WTC11 (cell line): ENCODE measurements at regions not wholly inside any gene's neighbourhood (a gene's known extent, or its start where the extent isn't known, plus 50 kb on each side); places are given as distances from the start of the nearest gene placed in this dataset.

Experiments used
- ATAC-seq: fragments of 200-7000 bp; cut with Tn5 transposase; 2 replicates; pipeline ENCODE4 v1.10.0; 2021; ENCODE audit warnings: mild to moderate bottlenecking, moderate library complexity
- CTCF ChIA-PET: fragments of 300-600 bp; sonication (Branson Sonifier 250); formaldehyde crosslinking; loops from one replicate; lab custom pipeline; 2021; ENCODE audit warnings: antibody characterized with exemption; lab: Charles Lee
- POLR2A ChIA-PET: fragments of 350-600 bp; sonication (Branson Sonifier 250); formaldehyde crosslinking; loops from one replicate; lab custom pipeline; 2021; ENCODE audit warnings: antibody characterized with exemption; lab: Charles Lee
- DNase-seq: peaks from one replicate; pipeline ENCODE4 v3.0.0; 2021; ENCODE audit warnings: low spot score
- H3K27ac Mint-ChIP-seq: 2 replicates; pipeline ENCODE4 v1.8.0; 2021; ENCODE audit warnings: mixed read lengths
- H3K27me3 Mint-ChIP-seq: 2 replicates; pipeline ENCODE4 v1.8.0; 2021; ENCODE audit warnings: low read depth, mild to moderate bottlenecking, moderate library complexity, mixed read lengths
- H3K36me3 Mint-ChIP-seq: 2 replicates; pipeline ENCODE4 v1.8.0; 2021; ENCODE audit warnings: mixed read lengths
- H3K4me1 Mint-ChIP-seq: 2 replicates; pipeline ENCODE4 v1.8.0; 2022; ENCODE audit warnings: mixed read lengths
- H3K4me3 Mint-ChIP-seq: 2 replicates; pipeline ENCODE4 v1.8.0; 2021; ENCODE audit warnings: mild to moderate bottlenecking, moderate library complexity, mixed read lengths
- H3K9me3 Mint-ChIP-seq: 2 replicates; pipeline ENCODE4 v1.8.0; 2021; ENCODE audit warnings: mixed read lengths
- AR ChIP-seq: fragments of 250-450 bp; sonication (Bioruptor Pico); IDR thresholded peaks from 2 replicates; pipeline ENCODE4 v1.9.0; 2021; ENCODE audit warnings: mild to moderate bottlenecking
- ATF3 ChIP-seq: sonication (generic); formaldehyde crosslinking; conservative IDR thresholded peaks from 2 replicates; pipeline ENCODE4 v1.8.1; 2022; ENCODE audit warnings: mild to moderate bottlenecking, missing genetic modification reagents
- ATF6 ChIP-seq: sonication (generic); formaldehyde crosslinking; IDR thresholded peaks from 2 replicates; pipeline ENCODE4 v1.8.1; 2023; ENCODE audit warnings: mild to moderate bottlenecking, missing genetic modification reagents
- CREB1 ChIP-seq: sonication (generic); formaldehyde crosslinking; IDR thresholded peaks from 2 replicates; pipeline ENCODE4 v1.8.0; 2023; ENCODE audit warnings: mild to moderate bottlenecking, missing genetic modification reagents
- FOXJ3 ChIP-seq: sonication (generic); formaldehyde crosslinking; IDR thresholded peaks from 2 replicates; pipeline ENCODE4 v1.9.0; 2021; ENCODE audit warnings: missing genetic modification reagents, mild to moderate bottlenecking, borderline replicate concordance
- HMGA2 ChIP-seq: fragments of 250-450 bp; sonication (Bioruptor Pico); IDR thresholded peaks from 2 replicates; pipeline ENCODE4 v1.4.0; 2021; ENCODE audit warnings: mild to moderate bottlenecking, moderate library complexity
- IRF1 ChIP-seq: sonication (generic); formaldehyde crosslinking; IDR thresholded peaks from 2 replicates; pipeline ENCODE4 v1.8.0; 2023; ENCODE audit warnings: missing genetic modification reagents
- JUN ChIP-seq: sonication (generic); formaldehyde crosslinking; IDR thresholded peaks from 2 replicates; pipeline ENCODE4 v1.8.0; 2023; ENCODE audit warnings: mild to moderate bottlenecking, missing genetic modification reagents
- KAT7 ChIP-seq: sonication (generic); formaldehyde crosslinking; IDR thresholded peaks from 2 replicates; pipeline ENCODE4 v1.8.1; 2023; ENCODE audit warnings: missing genetic modification reagents, mild to moderate bottlenecking, borderline replicate concordance
- MLX ChIP-seq: sonication (generic); formaldehyde crosslinking; IDR thresholded peaks from 2 replicates; pipeline ENCODE4 v1.8.1; 2023; ENCODE audit warnings: mild to moderate bottlenecking, missing genetic modification reagents, moderate library complexity
- MXD4 ChIP-seq: fragments of 250-450 bp; sonication (Bioruptor Pico); IDR thresholded peaks from 2 replicates; pipeline ENCODE4 v1.8.0; 2021; ENCODE audit warnings: mild to moderate bottlenecking, moderate library complexity, borderline replicate concordance
- NFYB ChIP-seq: sonication (generic); formaldehyde crosslinking; conservative IDR thresholded peaks from 2 replicates; pipeline ENCODE4 v1.8.0; 2022; ENCODE audit warnings: low read depth, missing genetic modification reagents
- NR1H2 ChIP-seq: sonication (generic); formaldehyde crosslinking; IDR thresholded peaks from 2 replicates; pipeline ENCODE4 v1.9.0; 2021; ENCODE audit warnings: mild to moderate bottlenecking, moderate library complexity, missing genetic modification reagents
- RELA ChIP-seq: sonication (generic); formaldehyde crosslinking; IDR thresholded peaks from 2 replicates; pipeline ENCODE4 v1.8.1; 2022; ENCODE audit warnings: missing genetic modification reagents, mild to moderate bottlenecking, borderline replicate concordance
- SMAD4 ChIP-seq: sonication (generic); formaldehyde crosslinking; IDR thresholded peaks from 2 replicates; pipeline ENCODE4 v1.8.0; 2022; ENCODE audit warnings: mild to moderate bottlenecking, missing genetic modification reagents
- SOX15 ChIP-seq: fragments of 250-450 bp; sonication (Bioruptor Pico); IDR thresholded peaks from 2 replicates; pipeline ENCODE4 v1.9.0; 2021; ENCODE audit warnings: mild to moderate bottlenecking
- ZNF219 ChIP-seq: sonication (generic); formaldehyde crosslinking; IDR thresholded peaks from 2 replicates; pipeline ENCODE4 v1.8.0; 2023; ENCODE audit warnings: missing genetic modification reagents, mild to moderate bottlenecking, borderline replicate concordance
- ZNF317 ChIP-seq: sonication (generic); formaldehyde crosslinking; IDR thresholded peaks from 2 replicates; pipeline ENCODE4 v1.8.1; 2023; ENCODE audit warnings: low read depth, mild to moderate bottlenecking, moderate library complexity, missing genetic modification reagents, borderline replicate concordance
- ZNF425 ChIP-seq: fragments of 250-450 bp; sonication (Bioruptor Pico); conservative IDR thresholded peaks from 2 replicates; pipeline ENCODE4 v1.9.0; 2021; ENCODE audit warnings: mild to moderate bottlenecking
- ZNF512 ChIP-seq: sonication (generic); formaldehyde crosslinking; IDR thresholded peaks from 2 replicates; pipeline ENCODE4 v1.8.1; 2022; ENCODE audit warnings: missing genetic modification reagents, borderline replicate concordance

- no peak for ATAC-seq
- no peak for DNase-seq
- Mint-ChIP-seq H3K27me3 (peaks cover 22% of the 10 kb centered on the region), H3K4me1 (peaks cover 16% of the 10 kb centered on the region), H3K9me3 (no peaks in the 10 kb centered on the region; the same call in 1 of the 2 replicates), H3K27ac (no peak overlapping the region)
- CTCF ChIA-PET = no interaction called here
- POLR2A ChIA-PET = no interaction called here
- TF ChIP-seq RELA (CRISPR knock-in tag) = no peak
- TF ChIP-seq MXD4 = no peak
- no peak for TF ChIP-seq ZNF317 (CRISPR knock-in tag)
- no peak for TF ChIP-seq ZNF425 (CRISPR knock-in tag)
- TF ChIP-seq AR (CRISPR knock-in tag) = no peak
- no peak for TF ChIP-seq IRF1 (CRISPR knock-in tag)
- TF ChIP-seq NR1H2 (CRISPR knock-in tag) = no peak
- TF ChIP-seq KAT7 (CRISPR knock-in tag) = no peak
- no peak for TF ChIP-seq JUN (CRISPR knock-in tag)
- TF ChIP-seq NFYB (CRISPR knock-in tag) = no peak
- TF ChIP-seq HMGA2 (CRISPR knock-in tag) = no peak
- TF ChIP-seq MLX (CRISPR knock-in tag) = no peak
- no peak for TF ChIP-seq CREB1 (CRISPR knock-in tag)
- TF ChIP-seq ATF3 (CRISPR knock-in tag) = no peak
- no peak for TF ChIP-seq FOXJ3 (CRISPR knock-in tag)
- no peak for TF ChIP-seq ATF6
- TF ChIP-seq ZNF219 = no peak
- no peak for TF ChIP-seq ZNF512 (CRISPR knock-in tag)
- TF ChIP-seq SMAD4 = no peak
- TF ChIP-seq SOX15 = no peak
- TF ChIP-seq, all 79 proteins: peak for 0
- H3K4me3 Mint-ChIP-seq = no peak overlapping the region
- H3K36me3 Mint-ChIP-seq = no peaks in the 10 kb centered on the region
These were observed 51.3 kb upstream of the FOXC1 start for GRCh38 chr6:1558388-1558787.
